HEK293 (cell line): ENCODE measurements at regions not wholly inside any gene's neighbourhood (a gene's known extent, or its start where the extent isn't known, plus 50 kb on each side); places are given as distances from the start of the nearest gene placed in this dataset.

Source experiments
- CTCF ChIA-PET: fragments of 350-600 bp; formaldehyde crosslinking; extraction: SDS; loops from one replicate; lab custom pipeline; 2021; ENCODE audit warnings: antibody characterized with exemption; lab: Yijun Ruan, JAX
- POLR2A ChIA-PET: fragments of 300-600 bp; formaldehyde crosslinking; extraction: SDS; loops from one replicate; lab custom pipeline; 2020; ENCODE audit warnings: antibody characterized with exemption, inconsistent platforms; lab: Yijun Ruan, JAX
- H3K27ac ChIP-seq: fragments of 200-500 bp; sonication (Bioruptor generic); 2 replicates; pipeline ENCODE4 v1.5.1; 2014; ENCODE audit warnings: low read depth, low read length, control low read depth, inconsistent platforms; ENCODE audit errors: extremely low read depth
- H3K36me3 ChIP-seq, 2 experiments: fragments of 200-500 bp in 1 of 2; sonication (Bioruptor generic) in 1 of 2; 1 replicate in 1 of 2; 2 replicates in 1 of 2; pipeline ENCODE4 v1.5.1; 2014 to 2017; ENCODE audit warnings: inconsistent platforms in 2 of 2, low read length in 2 of 2; ENCODE audit not compliant: control insufficient read depth in 2 of 2, insufficient read depth in 1 of 2
- H3K4me1 ChIP-seq: fragments of 200-500 bp; sonication (Bioruptor generic); 2 replicates; pipeline ENCODE4 v1.5.1; 2014; ENCODE audit warnings: mild to moderate bottlenecking, low read length, inconsistent platforms; ENCODE audit not compliant: control insufficient read depth, insufficient read depth
- H3K4me3 ChIP-seq: 2 replicates; pipeline ENCODE4 v1.5.1; 2011; ENCODE audit warnings: low read depth, mild to moderate bottlenecking, control low read depth, low read length, moderate library complexity
- H3K9me3 ChIP-seq: fragments of 200-500 bp; sonication (Bioruptor generic); 2 replicates; pipeline ENCODE4 v1.5.1; 2014; ENCODE audit warnings: low read depth, low read length, inconsistent platforms; ENCODE audit not compliant: control insufficient read depth, insufficient read depth
- KLF16 ChIP-seq: fragments of 450-650 bp; formaldehyde crosslinking; IDR thresholded peaks from 2 replicates; pipeline ENCODE4 v1.5.1; 2017; ENCODE audit warnings: missing biosample characterization, missing genetic modification characterization
- MYNN ChIP-seq: fragments of 450-650 bp; formaldehyde crosslinking; IDR thresholded peaks from 2 replicates; pipeline ENCODE4 v1.5.1; 2016; ENCODE audit warnings: missing biosample characterization, missing genetic modification characterization, borderline replicate concordance
- REST ChIP-seq: fragments of 450-650 bp; formaldehyde crosslinking; IDR thresholded peaks from 2 replicates; pipeline ENCODE4 v1.5.1; 2016; ENCODE audit warnings: missing biosample characterization, missing genetic modification characterization
- SALL2 ChIP-seq: fragments of 450-650 bp; formaldehyde crosslinking; IDR thresholded peaks from 2 replicates; pipeline ENCODE4 v1.5.0; 2017; ENCODE audit warnings: missing biosample characterization, mild to moderate bottlenecking, missing genetic modification characterization, borderline replicate concordance
- ZBTB17 ChIP-seq: fragments of 450-650 bp; formaldehyde crosslinking; IDR thresholded peaks from 2 replicates; pipeline ENCODE4 v1.5.1; 2016; ENCODE audit warnings: missing biosample characterization, missing genetic modification characterization
- ZBTB44 ChIP-seq: fragments of 450-650 bp; IDR thresholded peaks from 2 replicates; pipeline ENCODE4 v1.5.1; 2018; ENCODE audit warnings: missing biosample characterization, mild to moderate bottlenecking, missing genetic modification characterization
- ZNF174 ChIP-seq: fragments of 450-650 bp; formaldehyde crosslinking; IDR thresholded peaks from 2 replicates; pipeline ENCODE4 v1.5.0; 2017; ENCODE audit warnings: missing biosample characterization, mild to moderate bottlenecking, missing genetic modification characterization
- ZNF24 ChIP-seq: fragments of 450-650 bp; formaldehyde crosslinking; IDR thresholded peaks from 2 replicates; pipeline ENCODE4 v1.5.1; 2016; ENCODE audit warnings: missing biosample characterization, missing genetic modification characterization
- ZNF266 ChIP-seq: fragments of 450-650 bp; formaldehyde crosslinking; IDR thresholded peaks from 2 replicates; pipeline ENCODE4 v1.5.1; 2016; ENCODE audit warnings: missing biosample characterization, missing genetic modification characterization, low read depth
- ZNF354C ChIP-seq: fragments of 450-650 bp; formaldehyde crosslinking; IDR thresholded peaks from 2 replicates; pipeline ENCODE4 v1.5.1; 2016; ENCODE audit warnings: missing biosample characterization, missing genetic modification characterization, low read depth, borderline replicate concordance
- ZNF423 ChIP-seq: fragments of 450-650 bp; formaldehyde crosslinking; IDR thresholded peaks from 2 replicates; pipeline ENCODE4 v1.5.1; 2016; ENCODE audit warnings: missing biosample characterization, missing genetic modification characterization
- ZNF473 ChIP-seq: fragments of 450-650 bp; formaldehyde crosslinking; IDR thresholded peaks from 2 replicates; pipeline ENCODE4 v1.5.1; 2017; ENCODE audit warnings: missing biosample characterization, missing genetic modification characterization
- ZNF529 ChIP-seq: fragments of 450-650 bp; formaldehyde crosslinking; IDR thresholded peaks from 2 replicates; pipeline ENCODE4 v1.5.1; 2017; ENCODE audit warnings: missing genetic modification characterization, missing biosample characterization; ENCODE audit not compliant: insufficient replicate concordance
- ZNF549 ChIP-seq: fragments of 450-650 bp; IDR thresholded peaks from 2 replicates; pipeline ENCODE4 v1.5.1; 2018; ENCODE audit warnings: missing biosample characterization, missing genetic modification characterization, mild to moderate bottlenecking, inconsistent platforms, moderate library complexity
- ZNF585B ChIP-seq: fragments of 450-650 bp; formaldehyde crosslinking; IDR thresholded peaks from 2 replicates; pipeline ENCODE4 v1.5.1; 2016; ENCODE audit warnings: missing biosample characterization, missing genetic modification characterization
- ZNF677 ChIP-seq: fragments of 450-650 bp; IDR thresholded peaks from 2 replicates; pipeline ENCODE4 v1.5.0; 2018; ENCODE audit warnings: missing biosample characterization, mild to moderate bottlenecking, missing genetic modification characterization, moderate library complexity
- ZNF701 ChIP-seq: fragments of 450-650 bp; formaldehyde crosslinking; IDR thresholded peaks from 2 replicates; pipeline ENCODE4 v1.5.1; 2016; ENCODE audit warnings: missing biosample characterization, missing genetic modification characterization
- ZNF776 ChIP-seq: fragments of 450-650 bp; formaldehyde crosslinking; IDR thresholded peaks from 2 replicates; pipeline ENCODE4 v1.5.0; 2017; ENCODE audit warnings: missing biosample characterization, missing genetic modification characterization, borderline replicate concordance
- ZNF777 ChIP-seq: fragments of 450-650 bp; formaldehyde crosslinking; IDR thresholded peaks from 2 replicates; pipeline ENCODE4 v1.5.1; 2017; ENCODE audit warnings: missing biosample characterization, missing genetic modification characterization, borderline replicate concordance
- ZNF843 ChIP-seq: fragments of 450-650 bp; formaldehyde crosslinking; IDR thresholded peaks from 2 replicates; pipeline ENCODE4 v1.5.1; 2016; ENCODE audit warnings: missing biosample characterization, missing genetic modification characterization
- TF ChIP-seq, protein P1 (sequence below): fragments of 450-650 bp; formaldehyde crosslinking; IDR thresholded peaks from 2 replicates; pipeline ENCODE4 v1.5.1; 2016; ENCODE audit warnings: missing biosample characterization, missing genetic modification characterization
- TF ChIP-seq, protein P2 (sequence below): fragments of 450-650 bp; formaldehyde crosslinking; IDR thresholded peaks from 2 replicates; pipeline ENCODE4 v1.5.1; 2016; ENCODE audit warnings: missing biosample characterization, missing genetic modification characterization
- TF ChIP-seq, protein P3 (sequence below): fragments of 450-650 bp; formaldehyde crosslinking; optimal IDR thresholded peaks from 2 replicates; pipeline ENCODE3; 2016; ENCODE audit warnings: missing biosample characterization, mild to moderate bottlenecking, missing genetic modification characterization

- POLR2A ChIA-PET, result no interaction called here
- CTCF ChIA-PET, result interaction anchor here (0.7 kb wide), 1 partner anchor 75 kb away, joined by 4 read pairs; no protein-coding TSS in a partner anchor
- H3K27ac ChIP-seq, result no peak overlapping the region
Observed at GRCh38 chr10:106500925-106501525, 663.5 kb downstream of the SORCS1 start.

GRCh38 chr10:106500041-106500924 lies 664.2 kb downstream of the SORCS1 start:
- Histone ChIP-seq H3K4me3 (no peak overlapping the region), H3K27ac (no peak overlapping the region), H3K4me1 (peaks cover 6% of the 10 kb centered on the region; the same call in 1 of the 2 replicates), H3K36me3 (no peaks in the 10 kb centered on the region), H3K9me3 (no peaks in the 10 kb centered on the region)
- CTCF ChIA-PET, result interaction anchor here (0.7 kb wide), 1 partner anchor 74 kb away, joined by 4 read pairs; no protein-coding TSS in a partner anchor
- POLR2A ChIA-PET, result interaction anchor here (0.5 kb wide), 1 partner anchor 57 kb away, joined by 3 read pairs; no protein-coding TSS in a partner anchor
- no peak for TF ChIP-seq ZNF701 (tag by site-specific recombination)
- no peak for TF ChIP-seq MYNN (tag by site-specific recombination)
- TF ChIP-seq ZNF423 (tag by site-specific recombination), result no peak
- TF ChIP-seq ZNF677 (tag by site-specific recombination), result no peak
- TF ChIP-seq ZNF529 (tag by site-specific recombination), result no peak
- TF ChIP-seq, protein P1, sequence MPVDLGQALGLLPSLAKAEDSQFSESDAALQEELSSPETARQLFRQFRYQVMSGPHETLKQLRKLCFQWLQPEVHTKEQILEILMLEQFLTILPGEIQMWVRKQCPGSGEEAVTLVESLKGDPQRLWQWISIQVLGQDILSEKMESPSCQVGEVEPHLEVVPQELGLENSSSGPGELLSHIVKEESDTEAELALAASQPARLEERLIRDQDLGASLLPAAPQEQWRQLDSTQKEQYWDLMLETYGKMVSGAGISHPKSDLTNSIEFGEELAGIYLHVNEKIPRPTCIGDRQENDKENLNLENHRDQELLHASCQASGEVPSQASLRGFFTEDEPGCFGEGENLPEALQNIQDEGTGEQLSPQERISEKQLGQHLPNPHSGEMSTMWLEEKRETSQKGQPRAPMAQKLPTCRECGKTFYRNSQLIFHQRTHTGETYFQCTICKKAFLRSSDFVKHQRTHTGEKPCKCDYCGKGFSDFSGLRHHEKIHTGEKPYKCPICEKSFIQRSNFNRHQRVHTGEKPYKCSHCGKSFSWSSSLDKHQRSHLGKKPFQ (tag by site-specific recombination), result no peak
- no peak for TF ChIP-seq REST (tag by site-specific recombination)
- no peak for TF ChIP-seq ZNF174 (tag by site-specific recombination)
- TF ChIP-seq ZNF585B (tag by site-specific recombination), result no peak
- no peak for TF ChIP-seq ZNF473 (tag by site-specific recombination)

More at GRCh38 chr10:106500925-106501525, 663.5 kb downstream of the SORCS1 start:
- Histone ChIP-seq H3K36me3 (no peaks in the 10 kb centered on the region), H3K9me3 (no peaks in the 10 kb centered on the region), H3K4me1 (peaks cover 6% of the 10 kb centered on the region; the same call in 1 of the 2 replicates), H3K4me3 (no peak overlapping the region)
- TF ChIP-seq, protein P2, sequence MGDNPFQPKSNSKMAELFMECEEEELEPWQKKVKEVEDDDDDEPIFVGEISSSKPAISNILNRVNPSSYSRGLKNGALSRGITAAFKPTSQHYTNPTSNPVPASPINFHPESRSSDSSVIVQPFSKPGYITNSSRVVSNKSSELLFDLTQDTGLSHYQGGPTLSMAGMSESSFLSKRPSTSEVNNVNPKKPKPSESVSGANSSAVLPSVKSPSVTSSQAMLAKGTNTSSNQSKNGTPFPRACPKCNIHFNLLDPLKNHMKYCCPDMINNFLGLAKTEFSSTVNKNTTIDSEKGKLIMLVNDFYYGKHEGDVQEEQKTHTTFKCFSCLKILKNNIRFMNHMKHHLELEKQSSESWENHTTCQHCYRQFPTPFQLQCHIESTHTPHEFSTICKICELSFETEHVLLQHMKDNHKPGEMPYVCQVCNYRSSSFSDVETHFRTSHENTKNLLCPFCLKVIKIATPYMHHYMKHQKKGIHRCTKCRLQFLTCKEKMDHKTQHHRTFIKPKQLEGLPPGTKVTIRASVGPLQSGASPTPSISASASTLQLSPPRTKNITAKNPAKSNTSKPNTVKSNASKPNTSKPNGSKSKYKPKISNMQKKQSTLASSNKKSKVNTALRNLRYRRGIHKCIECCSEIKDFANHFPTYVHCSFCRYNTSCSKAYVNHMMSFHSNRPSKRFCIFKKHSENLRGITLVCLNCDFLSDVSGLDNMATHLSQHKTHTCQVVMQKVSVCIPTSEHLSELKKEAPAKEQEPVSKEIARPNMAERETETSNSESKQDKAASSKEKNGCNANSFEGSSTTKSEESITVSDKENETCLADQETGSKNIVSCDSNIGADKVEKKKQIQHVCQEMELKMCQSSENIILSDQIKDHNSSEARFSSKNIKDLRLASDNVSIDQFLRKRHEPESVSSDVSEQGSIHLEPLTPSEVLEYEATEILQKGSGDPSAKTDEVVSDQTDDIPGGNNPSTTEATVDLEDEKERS (tag by site-specific recombination), result no peak
- no peak for TF ChIP-seq ZNF777 (tag by site-specific recombination)
- TF ChIP-seq ZNF24, result no peak
- no peak for TF ChIP-seq ZNF549 (tag by site-specific recombination)
- no peak for TF ChIP-seq KLF16
- TF ChIP-seq ZBTB44, result no peak
- TF ChIP-seq ZNF776 (tag by site-specific recombination), result no peak
- TF ChIP-seq ZNF354C (tag by site-specific recombination), result no peak
- TF ChIP-seq ZNF266, result no peak
- no peak for TF ChIP-seq SALL2
- TF ChIP-seq, protein P3, sequence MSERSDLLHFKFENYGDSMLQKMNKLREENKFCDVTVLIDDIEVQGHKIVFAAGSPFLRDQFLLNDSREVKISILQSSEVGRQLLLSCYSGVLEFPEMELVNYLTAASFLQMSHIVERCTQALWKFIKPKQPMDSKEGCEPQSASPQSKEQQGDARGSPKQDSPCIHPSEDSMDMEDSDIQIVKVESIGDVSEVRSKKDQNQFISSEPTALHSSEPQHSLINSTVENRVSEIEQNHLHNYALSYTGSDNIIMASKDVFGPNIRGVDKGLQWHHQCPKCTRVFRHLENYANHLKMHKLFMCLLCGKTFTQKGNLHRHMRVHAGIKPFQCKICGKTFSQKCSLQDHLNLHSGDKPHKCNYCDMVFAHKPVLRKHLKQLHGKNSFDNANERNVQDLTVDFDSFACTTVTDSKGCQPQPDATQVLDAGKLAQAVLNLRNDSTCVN (tag by site-specific recombination), result no peak
- no peak for TF ChIP-seq ZBTB17 (tag by site-specific recombination)
- TF ChIP-seq ZNF843 (tag by site-specific recombination), result no peak
